Chondrocyte (in vitro differentiated cells): ENCODE measurements at regions not wholly inside any gene's neighbourhood (a gene's known extent, or its start where the extent isn't known, plus 50 kb on each side); places are given as distances from the start of the nearest gene placed in this dataset.

Source experiments
- DNase-seq: peaks from one replicate; pipeline ENCODE4 v3.0.0; 2021; ENCODE audit warnings: mixed read lengths, low spot score
- H3K27ac Mint-ChIP-seq: one replicate; pipeline ENCODE4 v1.8.0; 2021; ENCODE audit warnings: mild to moderate bottlenecking, moderate library complexity, mixed read lengths; ENCODE audit not compliant: unreplicated experiment
- H3K27me3 Mint-ChIP-seq: 2 replicates; pipeline ENCODE4 v1.8.0; 2021; ENCODE audit warnings: low read depth, mixed read lengths
- H3K36me3 Mint-ChIP-seq: 2 replicates; pipeline ENCODE4 v1.8.0; 2021; ENCODE audit warnings: low read depth, mixed read lengths
- H3K4me1 Mint-ChIP-seq: 2 replicates; pipeline ENCODE4 v1.8.0; 2021; ENCODE audit warnings: low read depth, mild to moderate bottlenecking, mixed read lengths
- H3K4me3 Mint-ChIP-seq: one replicate; pipeline ENCODE4 v1.8.0; 2021; ENCODE audit warnings: mild to moderate bottlenecking, moderate library complexity, mixed read lengths; ENCODE audit not compliant: unreplicated experiment
- H3K9me3 Mint-ChIP-seq: 2 replicates; pipeline ENCODE4 v1.8.0; 2021; ENCODE audit warnings: low read depth, mixed read lengths
- CTCF ChIP-seq: fragments of 200-600 bp; sonication (generic); IDR thresholded peaks from 2 replicates; pipeline ENCODE4 v1.5.0; 2021; ENCODE audit warnings: antibody characterized with exemption, mild to moderate bottlenecking, moderate library complexity

GRCh38 chr15:26020871-26021270 lies 157.7 kb upstream of the ATP10A start:
- H3K4me3 Mint-ChIP-seq: no peak overlapping the region
- no peak for TF ChIP-seq CTCF
- no peak overlapping the region for H3K27ac Mint-ChIP-seq
- no peaks in the 10 kb centered on the region for H3K36me3 Mint-ChIP-seq
- H3K4me1 Mint-ChIP-seq: peaks cover 4% of the 10 kb centered on the region
- DNase-seq: no peak
- no peaks in the 10 kb centered on the region for H3K9me3 Mint-ChIP-seq
- no peaks in the 10 kb centered on the region for H3K27me3 Mint-ChIP-seq

- no peak overlapping the region for H3K27ac Mint-ChIP-seq
- no peak for DNase-seq
These were observed 154.5 kb upstream of the ATP10A start for GRCh38 chr15:26017665-26018064.

GRCh38 chr15:26015516-26016075 lies 152.5 kb upstream of the ATP10A start:
- Mint-ChIP-seq H3K27ac (no peak overlapping the region), H3K4me3 (no peak overlapping the region), H3K27me3 (peaks cover 14% of the 10 kb centered on the region), H3K4me1 (no peaks in the 10 kb centered on the region), H3K9me3 (no peaks in the 10 kb centered on the region), H3K36me3 (no peaks in the 10 kb centered on the region)
- TF ChIP-seq CTCF: no peak
- no peak for DNase-seq

More at GRCh38 chr15:26017665-26018064, 154.5 kb upstream of the ATP10A start:
- Mint-ChIP-seq H3K9me3 (no peaks in the 10 kb centered on the region), H3K4me1 (no peaks in the 10 kb centered on the region), H3K4me3 (no peak overlapping the region), H3K36me3 (no peaks in the 10 kb centered on the region), H3K27me3 (peaks cover 10% of the 10 kb centered on the region)
- TF ChIP-seq CTCF: no peak

GRCh38 chr15:26013981-26014380 lies 150.9 kb upstream of the ATP10A start:
- DNase-seq: no peak
- H3K4me3 Mint-ChIP-seq: no peak overlapping the region
- peaks cover 14% of the 10 kb centered on the region for H3K27me3 Mint-ChIP-seq
- no peak for TF ChIP-seq CTCF
- H3K27ac Mint-ChIP-seq: no peak overlapping the region
- H3K4me1 Mint-ChIP-seq: no peaks in the 10 kb centered on the region
- H3K36me3 Mint-ChIP-seq: no peaks in the 10 kb centered on the region
- H3K9me3 Mint-ChIP-seq: no peaks in the 10 kb centered on the region

- Mint-ChIP-seq H3K36me3 (no peaks in the 10 kb centered on the region), H3K27me3 (peaks cover 21% of the 10 kb centered on the region), H3K27ac (no peak overlapping the region), H3K9me3 (no peaks in the 10 kb centered on the region), H3K4me1 (no peaks in the 10 kb centered on the region), H3K4me3 (no peak overlapping the region)
- TF ChIP-seq CTCF: no peak
- no peak for DNase-seq
These were observed 148.8 kb upstream of the ATP10A start for GRCh38 chr15:26011916-26012315.
